Gastroesophageal sphincter (tissue), 3 donors: ENCODE measurements at regions not wholly inside any gene's neighbourhood (a gene's known extent, or its start where the extent isn't known, plus 50 kb on each side); places are given as distances from the start of the nearest gene placed in this dataset.

Experiments used
- EP300 ChIP-seq: sonication (generic); formaldehyde crosslinking; IDR thresholded peaks from one replicate; pipeline ENCODE4 v1.6.1; 2017; ENCODE audit warnings: antibody characterized with exemption, mild to moderate bottlenecking
- POLR2A ChIP-seq, 2 donors: fragments of 450-650 bp; IDR thresholded peaks; one replicate each; pipeline ENCODE4 v1.6.1; 2017; ENCODE audit warnings: antibody characterized with exemption in 2 of 2, mild to moderate bottlenecking in 2 of 2, moderate library complexity in 1 of 2
- TF ChIP-seq, protein P1 (sequence below), 4 experiments: fragments of 200-600 bp in 2 of 4; fragments of 450-650 bp in 2 of 4; sonication (generic) in 1 of 4; IDR thresholded peaks; one replicate each; pipeline ENCODE4 v1.5.1; 2017 to 2019; ENCODE audit warnings: antibody characterized with exemption in 4 of 4, mild to moderate bottlenecking in 2 of 4, moderate library complexity in 2 of 4

DNA sequence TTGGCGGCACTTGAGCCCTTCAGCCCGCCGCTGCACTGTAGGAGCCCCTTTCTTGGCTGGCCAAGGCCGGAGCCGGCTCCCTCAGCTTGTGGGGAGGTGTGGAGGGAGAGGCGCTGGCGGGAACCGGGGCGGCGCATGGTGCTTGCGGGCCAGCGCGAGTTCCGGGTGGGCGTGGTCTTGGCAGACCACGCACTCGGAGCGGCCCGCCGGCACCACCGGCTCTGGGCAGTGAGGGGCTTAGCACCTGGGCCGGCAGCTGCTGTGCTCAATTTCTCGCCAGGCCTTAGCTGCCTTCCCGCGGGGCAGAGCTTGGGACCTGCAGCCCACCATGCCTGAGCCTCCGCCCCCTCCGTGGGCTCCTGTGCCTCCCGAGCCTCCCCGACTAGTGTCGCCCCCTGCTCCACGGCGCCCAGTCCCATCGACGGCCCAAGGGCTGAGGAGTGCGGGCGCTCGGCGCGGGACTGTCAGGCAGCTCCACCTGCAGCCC, 673.7 kb upstream of the BRINP3 start:
- TF ChIP-seq, protein P1, sequence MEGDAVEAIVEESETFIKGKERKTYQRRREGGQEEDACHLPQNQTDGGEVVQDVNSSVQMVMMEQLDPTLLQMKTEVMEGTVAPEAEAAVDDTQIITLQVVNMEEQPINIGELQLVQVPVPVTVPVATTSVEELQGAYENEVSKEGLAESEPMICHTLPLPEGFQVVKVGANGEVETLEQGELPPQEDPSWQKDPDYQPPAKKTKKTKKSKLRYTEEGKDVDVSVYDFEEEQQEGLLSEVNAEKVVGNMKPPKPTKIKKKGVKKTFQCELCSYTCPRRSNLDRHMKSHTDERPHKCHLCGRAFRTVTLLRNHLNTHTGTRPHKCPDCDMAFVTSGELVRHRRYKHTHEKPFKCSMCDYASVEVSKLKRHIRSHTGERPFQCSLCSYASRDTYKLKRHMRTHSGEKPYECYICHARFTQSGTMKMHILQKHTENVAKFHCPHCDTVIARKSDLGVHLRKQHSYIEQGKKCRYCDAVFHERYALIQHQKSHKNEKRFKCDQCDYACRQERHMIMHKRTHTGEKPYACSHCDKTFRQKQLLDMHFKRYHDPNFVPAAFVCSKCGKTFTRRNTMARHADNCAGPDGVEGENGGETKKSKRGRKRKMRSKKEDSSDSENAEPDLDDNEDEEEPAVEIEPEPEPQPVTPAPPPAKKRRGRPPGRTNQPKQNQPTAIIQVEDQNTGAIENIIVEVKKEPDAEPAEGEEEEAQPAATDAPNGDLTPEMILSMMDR (IDR thresholded peaks at IDR 0.05): no peak
- TF ChIP-seq POLR2A (IDR thresholded peaks at IDR 0.05) (no peak), EP300 (no peak)
